PC-3 (cell line): ENCODE measurements at regions not wholly inside any gene's neighbourhood (a gene's known extent, or its start where the extent isn't known, plus 50 kb on each side); places are given as distances from the start of the nearest gene placed in this dataset.

ENCODE experiments used
- EZH2 ChIP-seq: fragments of 300-600 bp; sonication (generic); IDR thresholded peaks from one replicate; pipeline ENCODE4 v1.6.1; 2017; ENCODE audit warnings: antibody characterized with exemption, mild to moderate bottlenecking, low read length; ENCODE audit not compliant: unreplicated experiment
- EZH2phosphoT487 ChIP-seq: fragments of 300-600 bp; sonication (generic); IDR thresholded peaks from 2 replicates; pipeline ENCODE4 v1.6.1; 2018; ENCODE audit warnings: mild to moderate bottlenecking, antibody characterized with exemption, low read length, borderline replicate concordance
- TF ChIP-seq, protein P1 (sequence below): fragments of 300-600 bp; sonication (generic); conservative IDR thresholded peaks from 2 replicates; pipeline ENCODE4 v1.5.1; 2017; ENCODE audit warnings: antibody characterized with exemption, low read depth, mild to moderate bottlenecking, low read length

DNA sequence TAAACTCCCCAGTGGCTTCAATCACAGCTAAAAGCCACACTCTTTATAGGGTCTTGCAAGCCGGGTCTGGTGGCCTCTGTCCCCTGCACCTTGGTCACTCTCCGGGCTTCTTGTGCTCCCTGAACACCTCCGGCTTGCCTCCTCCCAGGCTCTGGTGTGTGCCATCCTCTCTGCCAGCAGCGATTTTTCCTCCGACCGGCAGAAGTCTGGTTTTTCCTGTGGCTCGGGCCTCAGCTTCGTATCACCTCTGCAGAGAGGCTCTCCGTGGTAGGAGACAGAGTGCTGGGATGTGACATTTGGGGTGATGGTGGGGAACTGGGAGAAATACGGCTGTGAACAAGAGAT is 58.8 kb upstream of the HPCAL1 start:
- TF ChIP-seq, protein P1, sequence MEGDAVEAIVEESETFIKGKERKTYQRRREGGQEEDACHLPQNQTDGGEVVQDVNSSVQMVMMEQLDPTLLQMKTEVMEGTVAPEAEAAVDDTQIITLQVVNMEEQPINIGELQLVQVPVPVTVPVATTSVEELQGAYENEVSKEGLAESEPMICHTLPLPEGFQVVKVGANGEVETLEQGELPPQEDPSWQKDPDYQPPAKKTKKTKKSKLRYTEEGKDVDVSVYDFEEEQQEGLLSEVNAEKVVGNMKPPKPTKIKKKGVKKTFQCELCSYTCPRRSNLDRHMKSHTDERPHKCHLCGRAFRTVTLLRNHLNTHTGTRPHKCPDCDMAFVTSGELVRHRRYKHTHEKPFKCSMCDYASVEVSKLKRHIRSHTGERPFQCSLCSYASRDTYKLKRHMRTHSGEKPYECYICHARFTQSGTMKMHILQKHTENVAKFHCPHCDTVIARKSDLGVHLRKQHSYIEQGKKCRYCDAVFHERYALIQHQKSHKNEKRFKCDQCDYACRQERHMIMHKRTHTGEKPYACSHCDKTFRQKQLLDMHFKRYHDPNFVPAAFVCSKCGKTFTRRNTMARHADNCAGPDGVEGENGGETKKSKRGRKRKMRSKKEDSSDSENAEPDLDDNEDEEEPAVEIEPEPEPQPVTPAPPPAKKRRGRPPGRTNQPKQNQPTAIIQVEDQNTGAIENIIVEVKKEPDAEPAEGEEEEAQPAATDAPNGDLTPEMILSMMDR = no peak
- no peak for TF ChIP-seq EZH2
- no peak for TF ChIP-seq EZH2phosphoT487
